ENCODE measurements at regions not wholly inside any gene's neighbourhood (a gene's known extent, or its start where the extent isn't known, plus 50 kb on each side); places are given as distances from the start of the nearest gene placed in this dataset.

GRCh38 chr12:124369055-124369826 lies 74.3 kb downstream of the RFLNA start:
- Mint-ChIP-seq H3K9me3 (no peaks in the 10 kb centered on the region), H3K27me3 (no peaks in the 10 kb centered on the region), H3K27ac (no peak overlapping the region), H3K4me1 (peaks cover 2 to 14% (median 3%) of the 10 kb centered on the region in 3 donors), H3K4me3 (no peak overlapping the region), H3K36me3 (no peaks in the 10 kb centered on the region)
- no peak for ATAC-seq (ENCODE audit: low read depth in 2 of 2)
- DNase-seq, result no peak

GRCh38 chr12:124368421-124369032 lies 73.6 kb downstream of the RFLNA start:
- H3K36me3 Mint-ChIP-seq, result no peaks in the 10 kb centered on the region
- H3K27me3 Mint-ChIP-seq, result no peaks in the 10 kb centered on the region
- H3K4me1 Mint-ChIP-seq, result peaks cover 2 to 14% (median 3%) of the 10 kb centered on the region in 3 donors
- H3K9me3 Mint-ChIP-seq, result no peaks in the 10 kb centered on the region
- ATAC-seq (ENCODE audit: low read depth in 2 of 2) (no peak), DNase-seq (no peak)
- no peak overlapping the region for H3K4me3 Mint-ChIP-seq
- H3K27ac Mint-ChIP-seq, result no peak overlapping the region

GRCh38 chr12:124365726-124366430 lies 71.0 kb downstream of the RFLNA start:
- Mint-ChIP-seq H3K4me1 (peaks cover 2 to 14% (median 3%) of the 10 kb centered on the region in 3 donors), H3K27me3 (no peaks in the 10 kb centered on the region), H3K27ac (peak overlapping the region in 1 of 6 donors; percentile 73), H3K9me3 (no peaks in the 10 kb centered on the region), H3K36me3 (peaks cover 0 to under 1% of the 10 kb centered on the region in 2 donors), H3K4me3 (peak overlapping the region in 2 of 8 donors; percentile 27 to 78)
- ATAC-seq (ENCODE audit: low read depth in 2 of 2) (no peak), DNase-seq (no peak)
